GM10266 (cell line): ENCODE measurements at regions not wholly inside any gene's neighbourhood (a gene's known extent, or its start where the extent isn't known, plus 50 kb on each side); places are given as distances from the start of the nearest gene placed in this dataset.
"Not testable (repeated sequence)": the region's sequence is repeated elsewhere in the genome, so short reads cannot be mapped to it uniquely, and the experiment has no call there.

Experiments used
- DNase-seq: peaks from one replicate; pipeline ENCODE4 v3.0.0; 2012; ENCODE audit errors: extremely low spot score
- CTCF ChIP-seq: IDR thresholded peaks from 2 replicates; pipeline ENCODE4 v1.5.1; 2012; ENCODE audit warnings: mild to moderate bottlenecking, low read depth; ENCODE audit not compliant: control insufficient read depth, insufficient read depth; ENCODE audit errors: missing control alignments

- no peak for TF ChIP-seq CTCF
- no peak for DNase-seq
Observed at GRCh38 chr12:102305486-102305885, 107.9 kb upstream of the PMCH start.

- not testable (repeated sequence) for DNase-seq
Observed at GRCh38 chr12:102304667-102305066, 107.0 kb upstream of the PMCH start.

GRCh38 chr12:102302553-102302952 lies 104.9 kb upstream of the PMCH start:
- no peak for TF ChIP-seq CTCF
- DNase-seq: no peak

- no peak for TF ChIP-seq CTCF
- DNase-seq: no peak
Observed at GRCh38 chr12:102301547-102301946, 103.9 kb upstream of the PMCH start.

- DNase-seq: peak; percentile 42
- TF ChIP-seq CTCF: peak; percentile 42
Observed at GRCh38 chr12:102300824-102301461, 103.3 kb upstream of the PMCH start.

- DNase-seq: no peak
- no peak for TF ChIP-seq CTCF
Observed at GRCh38 chr12:102299731-102300130, 102.1 kb upstream of the PMCH start.

- DNase-seq: no peak
- TF ChIP-seq CTCF: no peak
Observed at GRCh38 chr12:102298022-102298421, 100.4 kb upstream of the PMCH start.

GRCh38 chr12:102297412-102297811 lies 99.8 kb upstream of the PMCH start:
- TF ChIP-seq CTCF: no peak
- no peak for DNase-seq
